Type B pancreatic cell (in vitro differentiated cells): ENCODE measurements at regions not wholly inside any gene's neighbourhood (a gene's known extent, or its start where the extent isn't known, plus 50 kb on each side); places are given as distances from the start of the nearest gene placed in this dataset.
A peak's percentile ranks its signal among the peaks of the same experiment; 100 is the strongest.
"Not testable (repeated sequence)": the region's sequence is repeated elsewhere in the genome, so short reads cannot be mapped to it uniquely, and the experiment has no call there.

ENCODE experiments used
- DNase-seq: peaks from one replicate; pipeline ENCODE4 v3.0.0; 2021; ENCODE audit warnings: mixed read lengths; ENCODE audit not compliant: unreplicated experiment; ENCODE audit errors: extremely low spot score
- H3K27ac Mint-ChIP-seq: 2 replicates; pipeline ENCODE4 v1.8.0; 2021; ENCODE audit warnings: mild to moderate bottlenecking, mixed read lengths
- H3K27me3 Mint-ChIP-seq: 2 replicates; pipeline ENCODE4 v1.8.0; 2021; ENCODE audit warnings: mixed read lengths
- H3K36me3 Mint-ChIP-seq: 2 replicates; pipeline ENCODE4 v1.8.0; 2021; ENCODE audit warnings: mixed read lengths
- H3K4me1 Mint-ChIP-seq: one replicate; pipeline ENCODE4 v1.8.0; 2021; ENCODE audit warnings: mixed read lengths; ENCODE audit not compliant: unreplicated experiment
- H3K4me3 Mint-ChIP-seq: 2 replicates; pipeline ENCODE4 v1.8.0; 2021; ENCODE audit warnings: mild to moderate bottlenecking, mixed read lengths
- H3K9me3 Mint-ChIP-seq: 2 replicates; pipeline ENCODE4 v1.8.0; 2021; ENCODE audit warnings: mixed read lengths
- CTCF ChIP-seq: fragments of 200-600 bp; sonication (generic); conservative IDR thresholded peaks from 2 replicates; pipeline ENCODE4 v1.5.0; 2021; ENCODE audit warnings: antibody characterized with exemption, mild to moderate bottlenecking

GRCh38 chr6:150514806-150515380, 84.8 kb upstream of the PLEKHG1 start:
- DNase-seq, result no peak
- Mint-ChIP-seq H3K9me3 (no peaks in the 10 kb centered on the region), H3K4me1 (peaks cover 25% of the 10 kb centered on the region), H3K4me3 (peak overlapping the region; percentile 9), H3K27me3 (peaks cover 16% of the 10 kb centered on the region), H3K36me3 (no peaks in the 10 kb centered on the region), H3K27ac (peak overlapping the region; percentile 30)
- no peak for TF ChIP-seq CTCF

- no peaks in the 10 kb centered on the region for H3K9me3 Mint-ChIP-seq
- TF ChIP-seq CTCF, result no peak
- DNase-seq, result no peak
- no peak overlapping the region for H3K27ac Mint-ChIP-seq
- H3K4me1 Mint-ChIP-seq, result peaks cover 25% of the 10 kb centered on the region
- H3K27me3 Mint-ChIP-seq, result peaks cover 16% of the 10 kb centered on the region
- no peak overlapping the region for H3K4me3 Mint-ChIP-seq
- no peaks in the 10 kb centered on the region for H3K36me3 Mint-ChIP-seq
These were observed 83.5 kb upstream of the PLEKHG1 start for GRCh38 chr6:150516199-150516598.

DNA sequence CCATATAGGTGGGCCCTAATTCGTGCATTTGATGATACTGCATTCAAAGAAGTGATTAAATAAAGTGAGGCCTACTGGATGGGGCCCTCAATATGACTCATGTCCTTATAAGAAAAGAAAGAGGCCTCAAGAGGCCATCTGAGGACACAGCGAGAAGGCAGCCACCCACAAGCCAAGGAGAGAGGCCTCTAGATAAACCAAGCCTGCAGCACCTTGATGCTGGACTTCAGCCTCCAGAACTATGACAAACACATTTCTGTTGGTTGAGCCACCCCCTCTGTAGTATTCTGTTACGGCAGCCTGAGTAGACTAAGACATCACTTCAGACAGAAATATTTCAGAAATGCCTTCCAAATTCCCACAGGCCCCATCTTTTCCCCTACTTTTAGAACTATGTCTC, 82.5 kb upstream of the PLEKHG1 start:
- peaks cover 25% of the 10 kb centered on the region for H3K4me1 Mint-ChIP-seq
- no peak for TF ChIP-seq CTCF
- H3K9me3 Mint-ChIP-seq, result no peaks in the 10 kb centered on the region

DNA sequence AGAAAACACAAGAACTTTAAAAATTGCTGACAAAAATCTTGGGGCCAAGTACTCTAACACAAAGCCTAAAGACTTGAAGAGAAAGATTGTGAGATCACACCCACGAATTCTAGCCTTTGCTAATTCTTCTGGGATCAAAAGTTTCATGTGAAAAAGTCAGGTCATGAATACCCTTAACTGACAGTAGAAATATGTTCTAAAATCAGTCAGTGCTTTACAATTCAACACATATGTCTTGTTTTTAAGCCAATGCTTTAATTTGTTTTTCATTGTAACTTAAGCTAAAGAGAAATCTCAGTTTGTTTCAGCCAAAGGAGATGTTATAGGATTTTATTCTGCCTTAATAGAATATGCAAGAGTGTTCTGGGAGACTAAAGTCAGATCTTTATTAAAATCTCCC, 78.2 kb upstream of the PLEKHG1 start:
- Mint-ChIP-seq H3K27ac (no peak overlapping the region), H3K4me1 (peaks cover 6% of the 10 kb centered on the region), H3K27me3 (peaks cover 13% of the 10 kb centered on the region), H3K4me3 (no peak overlapping the region), H3K9me3 (no peaks in the 10 kb centered on the region), H3K36me3 (no peaks in the 10 kb centered on the region)
- no peak for TF ChIP-seq CTCF
- no peak for DNase-seq

More for the DNA sequence above, 82.5 kb upstream of the PLEKHG1 start:
- Mint-ChIP-seq H3K27ac (no peak overlapping the region), H3K36me3 (no peaks in the 10 kb centered on the region), H3K27me3 (peaks cover 16% of the 10 kb centered on the region), H3K4me3 (no peak overlapping the region)
- no peak for DNase-seq

GRCh38 chr6:150523216-150523615, 76.5 kb upstream of the PLEKHG1 start:
- H3K4me1 Mint-ChIP-seq, H3K4me3 Mint-ChIP-seq, H3K27ac Mint-ChIP-seq, DNase-seq, H3K9me3 Mint-ChIP-seq, H3K36me3 Mint-ChIP-seq: not testable (repeated sequence)
- peaks cover 13% of the 10 kb centered on the region for H3K27me3 Mint-ChIP-seq

GRCh38 chr6:150525300-150525699, 74.4 kb upstream of the PLEKHG1 start:
- Mint-ChIP-seq H3K9me3 (peaks cover 6% of the 10 kb centered on the region), H3K27me3 (peaks cover 4% of the 10 kb centered on the region), H3K36me3 (no peaks in the 10 kb centered on the region), H3K4me3 (no peak overlapping the region), H3K4me1 (peaks cover 8% of the 10 kb centered on the region), H3K27ac (no peak overlapping the region)
- TF ChIP-seq CTCF, result no peak
- no peak for DNase-seq
